Stimulated activated effector memory CD8-positive, alpha-beta T cell treated with anti-CD3 and anti-CD28 coated beads, Interleukin-12 subunit alpha, Interleukin-12 subunit beta, amount 100 ng/mL, for 72 hours (primary cell): ENCODE measurements at regions not wholly inside any gene's neighbourhood (a gene's known extent, or its start where the extent isn't known, plus 50 kb on each side); places are given as distances from the start of the nearest gene placed in this dataset.
"Not testable (repeated sequence)": the region's sequence is repeated elsewhere in the genome, so short reads cannot be mapped to it uniquely, and the experiment has no call there.

Source experiments
- ATAC-seq: fragments of 150-1000 bp; cut with Tn5 transposase; 2 replicates; pipeline ENCODE4 v1.10.0; 2021
- DNase-seq, 2 donors: peaks; one replicate each; pipeline ENCODE4 v3.0.0; 2021 to 2022; ENCODE audit warnings: low spot score in 2 of 2
- H3K27ac Mint-ChIP-seq: one replicate; pipeline ENCODE4 v1.8.0; 2022; ENCODE audit warnings: mild to moderate bottlenecking, mixed read lengths
- H3K36me3 Mint-ChIP-seq: one replicate; pipeline ENCODE4 v1.8.0; 2022; ENCODE audit warnings: mild to moderate bottlenecking, mixed read lengths
- H3K4me1 Mint-ChIP-seq: one replicate; pipeline ENCODE4 v1.8.0; 2022; ENCODE audit warnings: mixed read lengths
- H3K4me3 Mint-ChIP-seq: one replicate; pipeline ENCODE4 v1.8.0; 2022; ENCODE audit warnings: mild to moderate bottlenecking, mixed read lengths
- H3K9me3 Mint-ChIP-seq: one replicate; pipeline ENCODE4 v1.8.0; 2022; ENCODE audit warnings: mixed read lengths

DNA sequence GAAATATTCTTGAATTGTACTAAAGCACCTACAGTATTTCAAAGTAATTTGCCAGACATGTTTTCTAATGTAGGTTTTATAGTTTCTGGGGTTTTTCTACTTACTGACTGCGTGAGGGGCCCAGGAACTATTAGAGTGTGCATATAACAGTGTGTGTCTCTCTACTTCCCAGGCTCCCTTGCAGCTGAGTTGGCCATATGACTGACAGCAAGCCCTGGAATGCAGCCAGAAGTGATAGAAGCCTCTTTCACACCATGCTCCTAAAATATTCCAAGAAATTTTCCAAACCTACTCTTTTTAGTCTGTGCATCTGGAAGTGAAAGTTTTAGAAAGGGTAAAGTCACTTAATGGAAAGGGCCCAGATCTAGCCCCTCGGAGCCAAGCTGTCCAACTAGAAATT lies 96.7 kb upstream of the SLC7A11 start:
- Mint-ChIP-seq H3K4me3 (no peak overlapping the region), H3K4me1 (no peaks in the 10 kb centered on the region), H3K27ac (no peak overlapping the region), H3K9me3 (peaks cover 4% of the 10 kb centered on the region), H3K36me3 (no peaks in the 10 kb centered on the region)
- no peak for ATAC-seq
- no peak for DNase-seq

DNA sequence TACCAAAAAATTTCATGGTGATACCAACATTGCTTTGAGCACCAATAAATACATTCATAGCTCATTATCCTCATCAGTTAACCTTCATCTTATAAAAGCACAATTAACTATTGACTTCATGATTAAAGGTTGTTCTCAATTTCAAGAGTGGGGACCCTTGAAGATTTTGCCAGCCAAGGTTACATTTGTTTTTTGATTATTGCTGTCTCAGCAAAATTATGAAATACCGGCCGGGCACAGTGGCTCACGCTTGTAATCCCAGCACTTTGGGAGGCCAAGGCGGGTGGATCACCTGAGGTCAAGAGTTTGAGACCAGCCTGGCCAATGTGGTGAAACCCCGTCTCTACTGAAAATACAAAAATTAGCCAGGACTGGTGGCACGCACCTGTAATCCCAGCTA lies 96.1 kb upstream of the SLC7A11 start:
- not testable (repeated sequence) for H3K4me1 Mint-ChIP-seq, H3K4me3 Mint-ChIP-seq, H3K36me3 Mint-ChIP-seq, H3K27ac Mint-ChIP-seq, H3K9me3 Mint-ChIP-seq, ATAC-seq, DNase-seq

DNA sequence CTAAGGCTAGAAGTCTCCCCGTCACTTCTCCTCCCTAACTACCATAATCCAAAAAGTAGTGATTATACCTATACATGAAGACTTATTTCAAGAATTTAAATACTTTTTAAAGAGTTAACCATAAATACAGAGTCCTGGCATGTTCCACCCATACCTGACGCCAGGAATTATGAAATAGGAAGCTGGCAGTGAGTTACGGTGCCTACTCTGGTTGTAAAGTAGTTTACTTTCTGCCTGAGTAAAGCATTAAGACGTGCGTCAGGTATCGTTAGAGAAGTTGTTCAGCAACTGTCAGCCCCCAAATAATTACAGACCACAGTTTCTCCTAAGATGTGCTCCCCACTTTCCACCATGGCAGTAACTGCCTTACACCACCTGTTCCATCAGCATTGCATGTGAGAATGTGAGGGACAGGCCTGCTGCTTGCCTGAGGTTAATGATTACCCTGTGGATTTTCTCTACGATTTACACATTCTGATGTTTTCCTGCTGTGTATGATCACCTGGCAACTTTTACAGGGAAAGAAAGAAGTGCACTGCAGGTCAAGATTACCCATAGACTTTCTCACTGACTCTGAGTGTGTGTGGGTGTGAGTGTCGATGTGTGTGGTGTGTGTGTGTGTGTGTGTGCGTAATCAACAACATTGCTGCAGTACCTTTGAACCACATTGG lies 92.3 kb upstream of the SLC7A11 start:
- peaks cover 7% of the 10 kb centered on the region for H3K9me3 Mint-ChIP-seq
- no peak overlapping the region for H3K27ac Mint-ChIP-seq
- no peak for ATAC-seq
- no peaks in the 10 kb centered on the region for H3K36me3 Mint-ChIP-seq
- no peak for DNase-seq
- no peaks in the 10 kb centered on the region for H3K4me1 Mint-ChIP-seq
- H3K4me3 Mint-ChIP-seq: no peak overlapping the region

DNA sequence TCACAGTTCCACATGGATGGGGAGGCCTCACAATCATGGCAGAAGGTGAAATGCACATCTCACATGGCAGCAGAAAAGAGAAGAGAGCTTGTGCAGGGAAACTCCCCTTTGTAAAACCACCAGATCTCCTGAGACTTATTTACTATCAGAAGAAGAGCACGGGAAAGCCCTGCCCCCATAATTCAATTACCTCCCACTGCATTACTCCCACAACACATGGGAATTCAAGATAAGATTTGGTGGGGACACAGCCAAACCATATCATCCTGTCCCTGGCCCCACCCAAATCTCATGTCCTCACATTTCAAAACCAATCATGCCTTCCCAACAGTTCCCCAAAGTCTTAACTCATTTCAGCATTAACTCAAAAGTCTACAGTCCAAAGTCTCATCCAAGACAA lies 90.3 kb upstream of the SLC7A11 start:
- not testable (repeated sequence) for H3K27ac Mint-ChIP-seq, H3K36me3 Mint-ChIP-seq, H3K4me1 Mint-ChIP-seq, DNase-seq, ATAC-seq, H3K4me3 Mint-ChIP-seq
- peaks cover 10% of the 10 kb centered on the region for H3K9me3 Mint-ChIP-seq

DNA sequence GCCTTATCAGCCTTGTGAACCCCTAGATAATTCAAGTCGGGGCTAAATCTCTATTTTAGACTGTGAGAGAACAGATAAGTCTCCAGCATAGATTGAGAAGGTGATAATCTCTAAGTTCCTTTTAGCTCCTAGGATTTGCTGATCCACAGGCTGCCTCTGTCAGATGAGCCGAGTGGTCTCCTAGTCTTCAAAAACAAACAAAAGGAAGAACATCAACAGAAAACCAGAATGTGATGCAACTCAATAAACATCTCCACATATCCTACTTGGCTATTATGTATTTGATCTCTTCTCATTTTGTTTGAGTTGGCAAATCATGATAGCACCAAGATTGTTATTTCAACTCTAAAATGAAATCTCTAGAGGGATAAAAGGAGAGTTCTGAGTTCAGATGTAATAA lies 88.4 kb upstream of the SLC7A11 start:
- H3K4me1 Mint-ChIP-seq: no peaks in the 10 kb centered on the region
- ATAC-seq: no peak

DNA sequence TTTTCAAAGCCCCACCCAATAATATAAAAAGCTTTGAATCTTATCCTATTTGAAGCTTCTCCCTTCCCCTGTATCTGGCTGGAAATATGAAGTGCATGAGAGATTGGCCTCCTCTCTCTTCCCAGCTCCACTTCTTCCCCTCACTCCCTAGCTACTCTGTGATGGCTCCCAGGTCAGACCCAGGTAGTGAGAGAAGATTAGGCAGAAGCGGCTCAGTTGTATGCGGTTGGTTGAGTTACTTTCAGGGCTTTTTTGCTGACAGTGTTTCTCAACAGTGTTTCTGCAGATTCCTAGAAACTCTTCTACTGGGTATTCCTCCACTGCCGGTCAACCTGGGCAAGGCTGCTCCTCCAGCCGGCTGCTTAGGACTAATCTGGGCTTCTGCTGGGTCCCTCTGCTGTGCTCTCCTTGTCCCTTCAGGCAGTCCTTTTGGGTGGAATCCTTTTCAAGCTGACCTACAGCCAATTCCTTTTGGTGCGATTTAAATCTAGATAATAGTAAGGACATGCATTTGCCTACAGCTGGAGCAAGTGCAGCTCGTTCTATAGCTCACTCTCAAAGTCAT lies 87.4 kb upstream of the SLC7A11 start:
- Mint-ChIP-seq H3K36me3 (no peaks in the 10 kb centered on the region), H3K4me3 (no peak overlapping the region), H3K27ac (no peak overlapping the region), H3K9me3 (peaks cover 7% of the 10 kb centered on the region), H3K4me1 (no peaks in the 10 kb centered on the region)
- no peak for DNase-seq
- ATAC-seq: no peak

More for the DNA sequence above, 88.4 kb upstream of the SLC7A11 start:
- H3K36me3 Mint-ChIP-seq: no peaks in the 10 kb centered on the region
- H3K27ac Mint-ChIP-seq: no peak overlapping the region
- no peak for DNase-seq
- H3K4me3 Mint-ChIP-seq: no peak overlapping the region
- peaks cover 10% of the 10 kb centered on the region for H3K9me3 Mint-ChIP-seq

- peaks cover 7% of the 10 kb centered on the region for H3K9me3 Mint-ChIP-seq
- H3K4me3 Mint-ChIP-seq: no peak overlapping the region
- no peaks in the 10 kb centered on the region for H3K36me3 Mint-ChIP-seq
- DNase-seq (no peak), ATAC-seq (no peak)
- H3K4me1 Mint-ChIP-seq: no peaks in the 10 kb centered on the region
- no peak overlapping the region for H3K27ac Mint-ChIP-seq
Observed at GRCh38 chr4:138327338-138327737, 85.2 kb upstream of the SLC7A11 start.

- no peak for DNase-seq
- no peaks in the 10 kb centered on the region for H3K36me3 Mint-ChIP-seq
- no peak overlapping the region for H3K27ac Mint-ChIP-seq
- ATAC-seq: no peak
- H3K9me3 Mint-ChIP-seq: no peaks in the 10 kb centered on the region
- H3K4me3 Mint-ChIP-seq: no peak overlapping the region
- H3K4me1 Mint-ChIP-seq: no peaks in the 10 kb centered on the region
Observed at GRCh38 chr4:138320831-138321230, 78.7 kb upstream of the SLC7A11 start.

DNA sequence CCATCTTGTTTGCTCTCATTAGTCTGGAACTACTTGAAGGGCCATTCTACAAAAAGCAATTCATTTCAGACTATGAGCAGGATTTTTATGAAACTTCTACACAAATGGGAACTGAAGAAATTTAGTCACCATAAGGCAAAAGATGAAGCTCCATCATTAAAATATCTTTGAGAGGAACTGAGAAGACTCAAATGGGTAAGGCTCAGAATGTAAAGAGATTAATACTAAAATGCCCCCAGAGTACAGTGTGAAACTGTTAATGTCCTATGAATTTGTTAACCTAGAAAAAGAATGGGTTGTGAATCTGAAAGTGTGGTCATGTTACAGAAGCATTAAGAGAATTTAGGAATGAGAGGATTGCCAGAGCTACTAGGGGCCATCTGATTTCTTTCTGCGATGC lies 77.9 kb upstream of the SLC7A11 start:
- ATAC-seq (no peak), DNase-seq (no peak)
- no peaks in the 10 kb centered on the region for H3K9me3 Mint-ChIP-seq
- H3K4me1 Mint-ChIP-seq: no peaks in the 10 kb centered on the region
- no peak overlapping the region for H3K27ac Mint-ChIP-seq
- no peak overlapping the region for H3K4me3 Mint-ChIP-seq
- H3K36me3 Mint-ChIP-seq: no peaks in the 10 kb centered on the region

GRCh38 chr4:138317175-138317748 lies 75.1 kb upstream of the SLC7A11 start:
- DNase-seq: no peak
- no peak overlapping the region for H3K4me3 Mint-ChIP-seq
- no peaks in the 10 kb centered on the region for H3K4me1 Mint-ChIP-seq
- H3K9me3 Mint-ChIP-seq: peaks cover 2% of the 10 kb centered on the region
- no peak for ATAC-seq
- no peaks in the 10 kb centered on the region for H3K36me3 Mint-ChIP-seq
- no peak overlapping the region for H3K27ac Mint-ChIP-seq

DNA sequence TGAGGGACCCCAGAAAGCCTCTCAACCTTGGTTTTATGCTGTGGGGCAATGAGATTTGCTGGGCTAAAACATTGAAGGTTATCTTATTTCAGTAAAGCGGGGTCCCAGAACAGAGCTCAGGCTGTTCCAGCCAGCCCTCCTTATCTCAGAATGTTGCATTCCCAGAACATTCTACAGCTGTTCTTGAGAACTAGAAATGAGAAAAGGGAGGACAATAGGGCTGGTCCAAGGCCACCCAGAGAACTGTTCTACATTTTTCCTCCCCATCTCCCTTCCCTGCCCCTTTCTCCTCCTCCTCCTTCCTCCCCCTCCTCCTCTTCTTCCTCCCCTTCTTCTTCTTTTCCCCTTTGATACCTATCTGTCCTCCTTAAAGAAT lies 70.4 kb upstream of the SLC7A11 start:
- no peaks in the 10 kb centered on the region for H3K4me1 Mint-ChIP-seq
- ATAC-seq (no peak), DNase-seq (no peak)
- no peaks in the 10 kb centered on the region for H3K36me3 Mint-ChIP-seq
- H3K27ac Mint-ChIP-seq: no peak overlapping the region
- H3K9me3 Mint-ChIP-seq: peaks cover 8% of the 10 kb centered on the region
- no peak overlapping the region for H3K4me3 Mint-ChIP-seq

DNA sequence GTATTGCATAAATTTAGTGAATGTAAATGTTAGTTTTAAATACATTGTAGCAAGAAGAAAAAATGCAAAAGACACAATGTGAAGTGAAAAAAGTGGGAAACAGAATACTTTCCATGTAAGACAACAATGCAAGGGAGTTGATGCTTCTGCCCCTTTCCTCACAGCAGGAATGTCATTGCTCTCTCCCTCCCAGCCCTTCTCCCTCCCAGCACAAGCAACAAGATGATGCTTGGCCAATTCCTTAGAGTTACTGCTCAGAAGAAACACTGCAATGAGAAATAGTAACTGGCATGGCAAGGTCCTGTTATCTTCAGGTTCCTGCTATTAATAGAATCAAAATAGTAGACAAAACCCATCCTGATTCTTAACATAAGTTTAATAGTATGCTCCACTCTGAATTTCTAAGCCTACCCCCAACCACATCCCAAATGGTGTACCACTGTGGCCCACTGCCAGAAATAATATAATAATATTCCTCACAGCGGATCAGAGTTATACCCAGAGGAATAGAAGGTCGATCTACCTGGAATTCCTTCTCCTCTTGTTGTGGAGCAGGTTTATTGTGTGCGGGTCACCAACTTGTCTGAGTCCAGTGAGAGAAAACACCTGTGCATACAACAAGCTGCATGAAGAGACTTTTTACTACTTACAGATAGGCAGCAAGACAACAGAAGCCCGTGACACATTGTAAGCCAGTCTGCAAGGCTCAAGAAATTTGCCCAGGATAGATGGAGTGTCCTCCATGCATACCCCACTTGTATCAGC lies 69.8 kb upstream of the SLC7A11 start:
- Mint-ChIP-seq H3K9me3 (peaks cover 11% of the 10 kb centered on the region), H3K36me3 (no peaks in the 10 kb centered on the region), H3K27ac (no peak overlapping the region), H3K4me3 (no peak overlapping the region), H3K4me1 (no peaks in the 10 kb centered on the region)
- DNase-seq: no peak
- no peak for ATAC-seq

- H3K4me1 Mint-ChIP-seq: no peaks in the 10 kb centered on the region
- H3K9me3 Mint-ChIP-seq: peaks cover 11% of the 10 kb centered on the region
- H3K4me3 Mint-ChIP-seq: no peak overlapping the region
- no peak overlapping the region for H3K27ac Mint-ChIP-seq
- DNase-seq: no peak
- H3K36me3 Mint-ChIP-seq: no peaks in the 10 kb centered on the region
- ATAC-seq: no peak
Observed at GRCh38 chr4:138310991-138311390, 68.8 kb upstream of the SLC7A11 start.

- Mint-ChIP-seq H3K36me3 (no peaks in the 10 kb centered on the region), H3K4me1 (no peaks in the 10 kb centered on the region), H3K9me3 (peaks cover 11% of the 10 kb centered on the region), H3K27ac (no peak overlapping the region), H3K4me3 (no peak overlapping the region)
- DNase-seq (no peak), ATAC-seq (no peak)
Observed at GRCh38 chr4:138310498-138310897, 68.3 kb upstream of the SLC7A11 start.

- Mint-ChIP-seq H3K4me3 (no peak overlapping the region), H3K4me1 (no peaks in the 10 kb centered on the region), H3K36me3 (no peaks in the 10 kb centered on the region), H3K9me3 (peaks cover 11% of the 10 kb centered on the region), H3K27ac (no peak overlapping the region)
- ATAC-seq: no peak
- no peak for DNase-seq
Observed at GRCh38 chr4:138308356-138308755, 66.2 kb upstream of the SLC7A11 start.

DNA sequence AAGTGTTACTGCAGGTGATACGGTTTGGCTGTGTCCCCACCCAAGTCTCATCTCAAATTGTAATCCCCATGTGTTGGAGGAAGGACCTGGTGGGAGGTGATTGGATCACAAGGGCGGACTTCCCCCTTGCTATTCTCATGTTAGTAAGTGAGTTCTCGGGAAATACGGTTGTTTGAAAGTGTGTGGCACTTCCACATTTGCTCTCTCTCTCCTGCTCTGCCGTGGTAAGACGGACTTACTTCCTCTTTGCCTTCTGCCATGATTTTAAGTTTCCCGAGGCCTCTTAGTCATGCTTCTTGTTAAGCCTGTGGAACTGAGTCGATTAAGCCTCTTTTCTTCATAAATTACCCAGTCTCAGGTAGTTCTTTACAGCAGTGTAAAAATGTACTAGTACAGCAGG lies 65.2 kb upstream of the SLC7A11 start:
- ATAC-seq: no peak
- peaks cover 9% of the 10 kb centered on the region for H3K9me3 Mint-ChIP-seq
- H3K36me3 Mint-ChIP-seq: no peaks in the 10 kb centered on the region
- no peak overlapping the region for H3K4me3 Mint-ChIP-seq
- no peak overlapping the region for H3K27ac Mint-ChIP-seq
- no peak for DNase-seq
- H3K4me1 Mint-ChIP-seq: no peaks in the 10 kb centered on the region
